Hepatocyte (in vitro differentiated cells): ENCODE measurements at regions not wholly inside any gene's neighbourhood (a gene's known extent, or its start where the extent isn't known, plus 50 kb on each side); places are given as distances from the start of the nearest gene placed in this dataset.

Source experiments
- EZH2phosphoT487 ChIP-seq: fragments of 200-600 bp; sonication (generic); IDR thresholded peaks from one replicate; pipeline ENCODE4 v1.6.1; 2018; ENCODE audit warnings: antibody characterized with exemption, mild to moderate bottlenecking, low read depth, moderate library complexity; ENCODE audit not compliant: unreplicated experiment, severe bottlenecking
- TF ChIP-seq, protein P1 (sequence below): fragments of 200-600 bp; sonication (generic); IDR thresholded peaks from 2 replicates; pipeline ENCODE4 v1.5.1; 2016; ENCODE audit warnings: antibody characterized with exemption, mild to moderate bottlenecking; ENCODE audit not compliant: poor library complexity

DNA sequence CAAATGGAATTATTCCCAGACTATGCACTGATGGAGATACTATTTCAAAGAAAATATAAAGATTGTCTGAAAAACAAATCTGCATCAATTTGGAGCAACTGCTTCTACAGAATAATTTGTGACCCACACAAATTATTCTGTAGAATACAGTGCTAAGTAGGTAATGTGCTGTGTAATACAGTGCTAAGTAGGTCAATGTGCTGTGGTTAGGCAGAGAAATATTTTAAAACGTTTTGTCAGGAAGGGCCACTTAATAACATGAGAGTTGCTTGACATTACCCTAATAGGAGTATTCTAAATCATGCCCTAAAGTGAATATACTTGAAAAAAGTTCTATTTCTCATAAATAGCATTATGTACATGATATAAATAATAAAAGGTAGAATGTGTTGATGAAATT is 116.5 kb upstream of the KCND2 start:
- TF ChIP-seq, protein P1, sequence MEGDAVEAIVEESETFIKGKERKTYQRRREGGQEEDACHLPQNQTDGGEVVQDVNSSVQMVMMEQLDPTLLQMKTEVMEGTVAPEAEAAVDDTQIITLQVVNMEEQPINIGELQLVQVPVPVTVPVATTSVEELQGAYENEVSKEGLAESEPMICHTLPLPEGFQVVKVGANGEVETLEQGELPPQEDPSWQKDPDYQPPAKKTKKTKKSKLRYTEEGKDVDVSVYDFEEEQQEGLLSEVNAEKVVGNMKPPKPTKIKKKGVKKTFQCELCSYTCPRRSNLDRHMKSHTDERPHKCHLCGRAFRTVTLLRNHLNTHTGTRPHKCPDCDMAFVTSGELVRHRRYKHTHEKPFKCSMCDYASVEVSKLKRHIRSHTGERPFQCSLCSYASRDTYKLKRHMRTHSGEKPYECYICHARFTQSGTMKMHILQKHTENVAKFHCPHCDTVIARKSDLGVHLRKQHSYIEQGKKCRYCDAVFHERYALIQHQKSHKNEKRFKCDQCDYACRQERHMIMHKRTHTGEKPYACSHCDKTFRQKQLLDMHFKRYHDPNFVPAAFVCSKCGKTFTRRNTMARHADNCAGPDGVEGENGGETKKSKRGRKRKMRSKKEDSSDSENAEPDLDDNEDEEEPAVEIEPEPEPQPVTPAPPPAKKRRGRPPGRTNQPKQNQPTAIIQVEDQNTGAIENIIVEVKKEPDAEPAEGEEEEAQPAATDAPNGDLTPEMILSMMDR, result no peak
- TF ChIP-seq EZH2phosphoT487, result no peak
